SK-N-SH treated with all-trans-retinoic acid at 6 μM for 48 hours (cell line): ENCODE measurements at regions not wholly inside any gene's neighbourhood (a gene's known extent, or its start where the extent isn't known, plus 50 kb on each side); places are given as distances from the start of the nearest gene placed in this dataset.

Experiments used
- CSDC2 ChIP-seq: fragments of 250-450 bp; sonication (Bioruptor Pico); IDR thresholded peaks from 2 replicates; pipeline ENCODE4 v1.5.0; 2020; ENCODE audit warnings: mild to moderate bottlenecking, moderate library complexity
- ISL1 ChIP-seq: fragments of 250-450 bp; sonication (Bioruptor Pico); IDR thresholded peaks from 2 replicates; pipeline ENCODE4 v2.1.2; 2022; ENCODE audit warnings: mild to moderate bottlenecking, moderate library complexity
- TCF4 ChIP-seq: fragments of 250-450 bp; sonication (Bioruptor Pico); IDR thresholded peaks from 2 replicates; pipeline ENCODE4 v1.8.0; 2021; ENCODE audit warnings: mild to moderate bottlenecking, moderate library complexity, borderline replicate concordance
- ZFP3 ChIP-seq: fragments of 250-450 bp; sonication (Bioruptor Pico); IDR thresholded peaks from 2 replicates; pipeline ENCODE4 v1.5.0; 2020; ENCODE audit warnings: mild to moderate bottlenecking, moderate library complexity
- ZFP30 ChIP-seq: fragments of 450-650 bp; formaldehyde crosslinking; IDR thresholded peaks from 2 replicates; pipeline ENCODE4 v1.5.0; 2022; ENCODE audit warnings: mild to moderate bottlenecking, moderate library complexity
- ZNF70 ChIP-seq: fragments of 450-650 bp; formaldehyde crosslinking; IDR thresholded peaks from 2 replicates; pipeline ENCODE4 v1.5.0; 2020; ENCODE audit warnings: mild to moderate bottlenecking, moderate library complexity

DNA sequence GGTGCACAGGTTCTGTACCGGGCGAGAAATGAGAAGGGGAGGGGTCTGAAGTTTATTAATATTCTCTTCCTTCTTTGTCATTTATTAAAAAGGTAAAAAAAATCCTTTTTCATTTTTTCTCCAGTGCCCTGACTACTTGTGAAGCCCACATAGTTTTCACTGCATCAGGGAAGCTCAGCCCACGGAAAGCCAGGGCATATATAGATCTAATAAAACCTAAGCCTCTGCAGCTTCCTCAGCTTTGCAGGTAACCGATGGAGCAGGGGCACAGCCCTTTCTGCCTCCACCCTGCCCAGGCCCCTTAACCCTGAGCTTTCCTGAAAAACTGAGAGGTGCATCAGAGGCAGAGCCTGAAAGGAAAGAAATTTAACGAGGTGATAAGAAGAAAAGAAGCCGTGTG is 140.1 kb downstream of the NXPE2 start:
- TF ChIP-seq ZFP3 (CRISPR knock-in tag), result no peak
- no peak for TF ChIP-seq CSDC2 (CRISPR knock-in tag)
- no peak for TF ChIP-seq ZNF70 (CRISPR knock-in tag)
- TF ChIP-seq TCF4 (CRISPR knock-in tag), result no peak
- no peak for TF ChIP-seq ISL1
- no peak for TF ChIP-seq ZFP30 (CRISPR knock-in tag)
